SU-DHL-6 (cell line): ENCODE measurements at regions not wholly inside any gene's neighbourhood (a gene's known extent, or its start where the extent isn't known, plus 50 kb on each side); places are given as distances from the start of the nearest gene placed in this dataset.

Source experiments
- H2AFZ ChIP-seq: fragments of 200-600 bp; sonication (generic); 2 replicates; pipeline ENCODE4 v1.6.1; 2014; ENCODE audit warnings: low read depth, mild to moderate bottlenecking, moderate library complexity, mixed read lengths, antibody characterized with exemption, low read length; ENCODE audit not compliant: severe bottlenecking
- H3F3A ChIP-seq: fragments of 200-600 bp; shearing (Covaris generic); 2 replicates; pipeline ENCODE4 v1.6.0; 2016; ENCODE audit warnings: antibody characterized with exemption, mild to moderate bottlenecking; ENCODE audit not compliant: insufficient read depth
- H3K27ac ChIP-seq: fragments of 200-600 bp; sonication (generic); 2 replicates; pipeline ENCODE4 v1.5.1; 2016; ENCODE audit warnings: low read depth, mild to moderate bottlenecking, low read length, moderate library complexity, mixed read lengths
- H3K27me3 ChIP-seq: fragments of 200-600 bp; sonication (generic), shearing (Covaris generic); 2 replicates; pipeline ENCODE4 v1.6.0; 2014; ENCODE audit warnings: mild to moderate bottlenecking, low read length
- H3K36me3 ChIP-seq: fragments of 200-600 bp; sonication (generic); 2 replicates; pipeline ENCODE4 v1.6.1; 2014; ENCODE audit warnings: mild to moderate bottlenecking, low read length, mixed read lengths
- H3K4me2 ChIP-seq: fragments of 300-600, 200-600 bp; shearing (Covaris generic), sonication (generic); 2 replicates; pipeline ENCODE4 v1.6.0; 2014; ENCODE audit warnings: low read length, low read depth, mild to moderate bottlenecking; ENCODE audit not compliant: poor library complexity, severe bottlenecking
- H3K4me3 ChIP-seq: fragments of 200-600 bp; sonication (generic); 2 replicates; pipeline ENCODE4 v1.5.1; 2014; ENCODE audit warnings: antibody characterized with exemption, low read length, mild to moderate bottlenecking, mixed read lengths; ENCODE audit not compliant: insufficient read depth, poor library complexity, severe bottlenecking
- H3K79me2 ChIP-seq: fragments of 200-600 bp; sonication (generic); 2 replicates; pipeline ENCODE4 v1.6.1; 2014; ENCODE audit warnings: mild to moderate bottlenecking, low read length, moderate library complexity; ENCODE audit not compliant: insufficient read depth
- H3K9ac ChIP-seq: fragments of 200-600 bp; sonication (generic); 2 replicates; pipeline ENCODE4 v1.7.0; 2014; ENCODE audit warnings: mild to moderate bottlenecking, low read length
- H3K9me2 ChIP-seq: fragments of 200-600 bp; sonication (generic); replicated peaks from 2 replicates; pipeline ENCODE4 v1.6.1; 2014; ENCODE audit warnings: low read length; ENCODE audit not compliant: insufficient read depth
- H3K9me3 ChIP-seq: fragments of 200-600 bp; sonication (generic); 2 replicates; pipeline ENCODE4 v1.6.1; 2014; ENCODE audit warnings: low read length, mixed read lengths; ENCODE audit not compliant: insufficient read depth
- H4K20me1 ChIP-seq: fragments of 200-600 bp; sonication (generic); 2 replicates; pipeline ENCODE4 v1.6.1; 2014; ENCODE audit warnings: low read depth, mild to moderate bottlenecking, antibody characterized with exemption, low read length, moderate library complexity, mixed read lengths
- CTCF ChIP-seq: fragments of 200-600 bp; sonication (generic); IDR thresholded peaks from one replicate; pipeline ENCODE4 v1.5.1; 2017; ENCODE audit warnings: antibody characterized with exemption, mild to moderate bottlenecking, low read length, moderate library complexity; ENCODE audit not compliant: insufficient read depth, poor library complexity, severe bottlenecking
- EZH2phosphoT487 ChIP-seq: fragments of 200-600 bp; sonication (generic), shearing (Covaris generic); conservative IDR thresholded peaks from 2 replicates; pipeline ENCODE4 v1.6.1; 2018; ENCODE audit warnings: mild to moderate bottlenecking, antibody characterized with exemption, low read length, moderate library complexity, mixed read lengths

- Histone ChIP-seq H3K9me3 (no peaks in the 10 kb centered on the region), H4K20me1 (no peaks in the 10 kb centered on the region), H3K4me3 (no peak overlapping the region), H3K27me3 (no peaks in the 10 kb centered on the region), H3K9me2 (no peaks in the 10 kb centered on the region), H3K4me2 (no peak overlapping the region), H3F3A (no peaks in the 10 kb centered on the region), H3K27ac (no peak overlapping the region), H2AFZ (no peak overlapping the region), H3K9ac (no peak overlapping the region), H3K36me3 (no peaks in the 10 kb centered on the region), H3K79me2 (no peaks in the 10 kb centered on the region)
- TF ChIP-seq CTCF, result no peak
- TF ChIP-seq EZH2phosphoT487, result no peak
Observed at GRCh38 chr6:108785653-108786052, 62.6 kb upstream of the ARMC2 start.

- H2AFZ ChIP-seq, result no peak overlapping the region
- H3K79me2 ChIP-seq, result no peaks in the 10 kb centered on the region
- H3K4me3 ChIP-seq, result no peak overlapping the region
- no peaks in the 10 kb centered on the region for H4K20me1 ChIP-seq
- no peak overlapping the region for H3K4me2 ChIP-seq
- no peak overlapping the region for H3K27ac ChIP-seq
- TF ChIP-seq CTCF (no peak), EZH2phosphoT487 (no peak)
- no peaks in the 10 kb centered on the region for H3K9me3 ChIP-seq
- no peaks in the 10 kb centered on the region for H3K9me2 ChIP-seq
- no peak overlapping the region for H3K9ac ChIP-seq
- H3F3A ChIP-seq, result no peaks in the 10 kb centered on the region
- H3K36me3 ChIP-seq, result no peaks in the 10 kb centered on the region
- H3K27me3 ChIP-seq, result no peaks in the 10 kb centered on the region
Observed at GRCh38 chr6:108788416-108788815, 59.8 kb upstream of the ARMC2 start.

GRCh38 chr6:108789475-108789874 is 58.7 kb upstream of the ARMC2 start:
- H3K27me3 ChIP-seq, result no peaks in the 10 kb centered on the region
- no peaks in the 10 kb centered on the region for H3K79me2 ChIP-seq
- no peaks in the 10 kb centered on the region for H4K20me1 ChIP-seq
- no peak overlapping the region for H3K4me3 ChIP-seq
- H3K27ac ChIP-seq, result no peak overlapping the region
- H3K9me3 ChIP-seq, result no peaks in the 10 kb centered on the region
- no peaks in the 10 kb centered on the region for H3F3A ChIP-seq
- no peak overlapping the region for H3K9ac ChIP-seq
- no peaks in the 10 kb centered on the region for H3K36me3 ChIP-seq
- H3K9me2 ChIP-seq, result no peaks in the 10 kb centered on the region
- H2AFZ ChIP-seq, result no peak overlapping the region
- H3K4me2 ChIP-seq, result no peak overlapping the region
- TF ChIP-seq EZH2phosphoT487 (no peak), CTCF (no peak)

- Histone ChIP-seq H3K36me3 (no peaks in the 10 kb centered on the region), H3K9ac (no peak overlapping the region), H3F3A (no peaks in the 10 kb centered on the region), H3K27me3 (no peaks in the 10 kb centered on the region), H3K9me2 (no peaks in the 10 kb centered on the region), H3K9me3 (no peaks in the 10 kb centered on the region), H3K79me2 (no peaks in the 10 kb centered on the region), H4K20me1 (no peaks in the 10 kb centered on the region), H3K4me2 (no peak overlapping the region), H2AFZ (no peak overlapping the region), H3K27ac (no peak overlapping the region), H3K4me3 (no peak overlapping the region)
- no peak for TF ChIP-seq EZH2phosphoT487
- no peak for TF ChIP-seq CTCF
Observed at GRCh38 chr6:108791700-108792099, 56.5 kb upstream of the ARMC2 start.
